ENCODE measurements at regions not wholly inside any gene's neighbourhood (a gene's known extent, or its start where the extent isn't known, plus 50 kb on each side); places are given as distances from the start of the nearest gene placed in this dataset.
A peak's percentile ranks its signal among the peaks of the same experiment; 100 is the strongest.

GRCh38 chr2:64743739-64744330 is 90.1 kb upstream of the SERTAD2 start:
- no peak for DNase-seq

GRCh38 chr2:64745562-64745961 is 91.8 kb upstream of the SERTAD2 start:
- peak in 1 of 2 donors; percentile 23 for DNase-seq

- peak; percentile 45 to 70 for DNase-seq
Measured at GRCh38 chr2:64747690-64748091, 94.0 kb upstream of the SERTAD2 start.

GRCh38 chr2:64748147-64748546 is 94.4 kb upstream of the SERTAD2 start:
- no peak for DNase-seq

- DNase-seq: peak in 1 of 2 donors; percentile 14
Measured at GRCh38 chr2:64748561-64748960, 94.8 kb upstream of the SERTAD2 start.

- no peak for DNase-seq
Measured at GRCh38 chr2:64749446-64749845, 95.7 kb upstream of the SERTAD2 start.

GRCh38 chr2:64750001-64750816 is 96.5 kb upstream of the SERTAD2 start:
- peak in 1 of 2 donors; percentile 60 for DNase-seq

GRCh38 chr2:64750817-64751285 is 97.1 kb upstream of the SERTAD2 start:
- peak; percentile 99 for DNase-seq

- peak; percentile 38 to 91 for DNase-seq
Measured at GRCh38 chr2:64751286-64752260, 97.9 kb upstream of the SERTAD2 start.

- DNase-seq: no peak
Measured at GRCh38 chr2:64753399-64753798, 99.7 kb upstream of the SERTAD2 start.

- DNase-seq: no peak
Measured at GRCh38 chr2:64754570-64754969, 100.9 kb upstream of the SERTAD2 start.

- peak; percentile 44 to 84 for DNase-seq
Measured at GRCh38 chr2:64757126-64757525, 103.4 kb upstream of the SERTAD2 start.

GRCh38 chr2:64760128-64760527 is 106.4 kb upstream of the SERTAD2 start:
- no peak for DNase-seq

GRCh38 chr2:64762301-64762997 is 108.7 kb upstream of the SERTAD2 start:
- DNase-seq: no peak

GRCh38 chr2:64763126-64763525 is 109.4 kb upstream of the SERTAD2 start:
- DNase-seq: no peak

GRCh38 chr2:64765160-64765805 is 111.6 kb upstream of the SERTAD2 start:
- peak in 1 of 2 donors; percentile 43 for DNase-seq

GRCh38 chr2:64766841-64767669 is 113.3 kb upstream of the SERTAD2 start:
- peak; percentile 17 to 50 for DNase-seq

GRCh38 chr2:64767670-64768468 is 114.2 kb upstream of the SERTAD2 start:
- DNase-seq: peak; percentile 82 to 88

- peak; percentile 13 to 37 for DNase-seq
Measured at GRCh38 chr2:64768491-64769005, 114.8 kb upstream of the SERTAD2 start.
